ENCODE measurements at regions not wholly inside any gene's neighbourhood (a gene's known extent, or its start where the extent isn't known, plus 50 kb on each side); places are given as distances from the start of the nearest gene placed in this dataset.

GRCh38 chr6:1491025-1491424 lies 101.6 kb downstream of the FOXF2 start:
- peaks cover 3% of the 10 kb centered on the region for H3K9me3 Mint-ChIP-seq
- no peaks in the 10 kb centered on the region for H3K36me3 Mint-ChIP-seq (ENCODE audit: low read depth)
- Histone ChIP-seq H3K9ac (ENCODE audit: extremely low read depth, low read length, poor library complexity, severe bottlenecking) (no peak overlapping the region), H3K36me3 (ENCODE audit: control insufficient read depth, insufficient read depth, low read length) (no peaks in the 10 kb centered on the region), H3K27me3 (ENCODE audit: control insufficient read depth, insufficient read depth, low read length, poor library complexity, severe bottlenecking) (no peaks in the 10 kb centered on the region), H3K4me1 (ENCODE audit: control insufficient read depth, insufficient read depth, low read length) (no peaks in the 10 kb centered on the region), H3K4me3 (ENCODE audit: low read length) (no peak overlapping the region), H3K9me3 (ENCODE audit: control insufficient read depth, low read length) (no peaks in the 10 kb centered on the region), H3K27ac (ENCODE audit: low read depth, low read length) (no peak overlapping the region)
- H3K27ac Mint-ChIP-seq, result no peak overlapping the region
- H3K4me3 Mint-ChIP-seq, result no peak overlapping the region
- no peak for TF ChIP-seq CTCF (conservative IDR thresholded peaks at IDR 0.05)
- 91 to 97% methylated on average over 6 to 11 of the region's 11 CpGs for WGBS, 2 experiments (ENCODE audit: insufficient coverage in 1 of 2, insufficient read length in 1 of 2)
- H3K27me3 Mint-ChIP-seq (ENCODE audit: insufficient read depth), result no peaks in the 10 kb centered on the region
- peak; percentile 14 for DNase-seq
- no peaks in the 10 kb centered on the region for H3K4me1 Mint-ChIP-seq

- Histone ChIP-seq H3K27ac (ENCODE audit: low read depth, low read length) (no peak overlapping the region), H3K27me3 (ENCODE audit: control insufficient read depth, insufficient read depth, low read length, poor library complexity, severe bottlenecking) (no peaks in the 10 kb centered on the region), H3K9ac (ENCODE audit: extremely low read depth, low read length, poor library complexity, severe bottlenecking) (no peak overlapping the region), H3K9me3 (ENCODE audit: control insufficient read depth, low read length) (no peaks in the 10 kb centered on the region), H3K4me1 (ENCODE audit: control insufficient read depth, insufficient read depth, low read length) (no peaks in the 10 kb centered on the region), H3K4me3 (ENCODE audit: low read length) (no peak overlapping the region), H3K36me3 (ENCODE audit: control insufficient read depth, insufficient read depth, low read length) (no peaks in the 10 kb centered on the region)
- H3K9me3 Mint-ChIP-seq, result peaks cover 4% of the 10 kb centered on the region
- H3K4me1 Mint-ChIP-seq, result no peaks in the 10 kb centered on the region
- H3K36me3 Mint-ChIP-seq (ENCODE audit: low read depth), result no peaks in the 10 kb centered on the region
- H3K4me3 Mint-ChIP-seq, result no peak overlapping the region
- H3K27me3 Mint-ChIP-seq (ENCODE audit: insufficient read depth), result peaks cover 2% of the 10 kb centered on the region
- no peak for TF ChIP-seq CTCF (conservative IDR thresholded peaks at IDR 0.05)
- DNase-seq, result peak; percentile 15
- H3K27ac Mint-ChIP-seq, result no peak overlapping the region
- 92 to 100% methylated on average over 2 to 10 of the region's 10 CpGs for WGBS, 2 experiments (ENCODE audit: insufficient coverage in 1 of 2, insufficient read length in 1 of 2)
These were observed 102.4 kb downstream of the FOXF2 start for GRCh38 chr6:1491591-1492319.

GRCh38 chr6:1494671-1495070 lies 105.3 kb downstream of the FOXF2 start:
- Mint-ChIP-seq H3K27ac (no peak overlapping the region), H3K27me3 (ENCODE audit: insufficient read depth) (peaks cover 2% of the 10 kb centered on the region), H3K4me1 (peaks cover 1% of the 10 kb centered on the region), H3K36me3 (ENCODE audit: low read depth) (no peaks in the 10 kb centered on the region), H3K9me3 (peaks cover 4% of the 10 kb centered on the region), H3K4me3 (no peak overlapping the region)
- Histone ChIP-seq H3K27me3 (ENCODE audit: control insufficient read depth, insufficient read depth, low read length, poor library complexity, severe bottlenecking) (no peaks in the 10 kb centered on the region), H3K4me3 (ENCODE audit: low read length) (no peak overlapping the region), H3K9me3 (ENCODE audit: control insufficient read depth, low read length) (no peaks in the 10 kb centered on the region), H3K9ac (ENCODE audit: extremely low read depth, low read length, poor library complexity, severe bottlenecking) (no peak overlapping the region), H3K4me1 (ENCODE audit: control insufficient read depth, insufficient read depth, low read length) (no peaks in the 10 kb centered on the region), H3K27ac (ENCODE audit: low read depth, low read length) (no peak overlapping the region), H3K36me3 (ENCODE audit: control insufficient read depth, insufficient read depth, low read length) (no peaks in the 10 kb centered on the region)
- no peak for TF ChIP-seq CTCF (conservative IDR thresholded peaks at IDR 0.05)
- 68 to 79% methylated on average over 7 to 9 of the region's 9 CpGs for WGBS, 2 experiments (ENCODE audit: insufficient coverage in 1 of 2, insufficient read length in 1 of 2)
- no peak for DNase-seq
